ENCODE measurements at regions not wholly inside any gene's neighbourhood (a gene's known extent, or its start where the extent isn't known, plus 50 kb on each side); places are given as distances from the start of the nearest gene placed in this dataset.
A peak's percentile ranks its signal among the peaks of the same experiment; 100 is the strongest.

DNA sequence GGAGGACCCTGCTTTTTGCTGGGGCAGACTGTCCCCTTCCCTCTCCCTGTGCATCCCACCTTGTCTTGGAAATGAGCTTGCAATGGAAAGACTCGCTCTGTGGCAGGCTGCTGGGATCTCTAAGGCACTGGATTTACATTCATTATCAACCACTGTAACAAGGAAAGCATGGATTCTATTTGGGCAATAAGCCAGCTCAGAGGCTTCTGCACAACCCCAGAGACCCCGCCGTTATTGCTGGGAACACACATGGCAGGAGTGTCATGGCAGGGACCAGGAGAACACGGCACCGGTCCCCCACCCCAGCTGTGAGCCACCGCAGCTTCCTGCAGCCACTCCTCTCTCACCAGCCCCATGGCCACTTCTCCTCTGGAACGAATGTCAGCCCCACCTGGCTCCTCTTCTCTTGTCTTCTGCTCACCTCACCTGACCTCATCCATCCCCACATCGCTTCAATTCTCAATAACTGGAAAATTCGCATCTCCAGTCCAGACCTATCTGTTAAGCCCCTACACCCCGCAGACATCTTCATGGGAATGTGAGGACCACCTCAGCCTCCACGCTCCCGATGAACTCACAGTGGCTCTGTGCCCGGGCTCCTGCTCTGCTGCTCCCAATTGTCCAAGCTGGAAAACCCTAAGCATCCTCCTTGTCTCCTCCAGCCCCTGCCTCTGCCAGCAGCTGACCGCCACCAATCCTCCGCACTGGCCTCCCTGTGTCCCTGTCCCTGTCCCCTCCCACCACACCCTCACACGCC lies 181.5 kb downstream of the USP12 start:
- no peak for DNase-seq

DNA sequence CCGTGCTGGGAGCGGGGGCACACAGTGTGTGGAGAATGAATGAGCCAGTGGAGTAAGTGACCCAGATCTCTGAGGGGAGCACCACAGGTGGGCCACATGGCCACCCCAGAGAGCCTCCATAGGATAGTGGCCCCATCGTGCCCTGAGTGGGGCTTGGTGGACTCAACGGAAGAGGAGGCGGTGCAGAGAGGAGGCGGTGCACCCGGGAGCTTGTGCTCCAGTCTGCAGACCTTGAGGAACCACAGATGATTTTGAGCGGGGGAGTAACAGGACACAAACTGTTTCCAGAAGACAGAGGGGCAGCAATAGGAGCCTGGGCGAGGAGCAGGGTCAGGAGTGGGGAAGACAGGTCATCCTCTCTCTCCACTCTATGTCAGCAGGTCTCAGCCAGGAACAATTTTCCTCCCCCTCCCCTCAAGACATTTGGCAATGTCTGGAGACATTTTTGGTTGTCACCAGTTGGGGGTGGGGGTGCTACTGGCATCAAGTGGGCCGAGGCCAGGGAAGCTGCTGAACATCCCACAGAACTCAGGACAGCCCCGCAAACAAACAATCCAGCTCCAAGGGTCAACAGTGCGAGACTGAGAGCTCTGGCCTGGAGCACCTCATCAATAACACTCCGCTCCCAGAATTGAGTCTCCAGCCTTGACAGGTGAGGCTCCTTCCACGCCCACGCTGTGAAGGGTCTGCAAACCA lies 182.2 kb downstream of the USP12 start:
- DNase-seq, result no peak

DNA sequence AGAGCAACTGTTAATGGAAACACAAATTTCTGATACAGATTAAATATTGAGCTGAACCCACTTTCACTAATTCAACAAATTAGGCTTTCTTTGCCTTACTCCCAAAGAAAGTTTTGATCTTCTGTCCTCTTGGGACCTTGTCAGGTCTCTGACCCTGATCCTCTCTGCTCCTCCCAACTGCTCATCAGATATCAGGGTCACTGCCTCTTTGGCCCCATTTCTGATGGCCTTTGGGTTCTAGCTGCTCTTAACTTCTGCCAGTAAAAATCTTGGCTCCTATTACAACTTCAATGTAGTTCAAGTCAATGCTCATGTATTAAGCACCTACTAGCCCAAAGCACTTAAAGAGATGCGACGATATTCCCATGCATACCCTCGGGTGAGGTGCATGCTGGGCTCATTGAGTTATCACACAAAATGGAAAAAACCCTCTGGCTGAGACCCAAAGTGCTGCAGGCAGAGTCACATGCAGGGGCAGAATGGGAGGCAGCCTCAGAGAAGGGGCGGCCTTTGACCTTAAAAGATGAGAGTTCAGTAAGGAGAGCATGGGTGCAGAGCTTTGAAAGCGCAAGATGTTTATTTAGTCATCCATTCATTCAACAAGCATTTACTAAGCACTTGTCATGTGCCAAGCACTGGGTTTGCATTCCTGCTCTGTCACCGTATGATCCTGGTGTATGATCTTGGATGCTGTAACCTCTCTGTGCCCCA lies 183.4 kb downstream of the USP12 start:
- no peak for DNase-seq

DNA sequence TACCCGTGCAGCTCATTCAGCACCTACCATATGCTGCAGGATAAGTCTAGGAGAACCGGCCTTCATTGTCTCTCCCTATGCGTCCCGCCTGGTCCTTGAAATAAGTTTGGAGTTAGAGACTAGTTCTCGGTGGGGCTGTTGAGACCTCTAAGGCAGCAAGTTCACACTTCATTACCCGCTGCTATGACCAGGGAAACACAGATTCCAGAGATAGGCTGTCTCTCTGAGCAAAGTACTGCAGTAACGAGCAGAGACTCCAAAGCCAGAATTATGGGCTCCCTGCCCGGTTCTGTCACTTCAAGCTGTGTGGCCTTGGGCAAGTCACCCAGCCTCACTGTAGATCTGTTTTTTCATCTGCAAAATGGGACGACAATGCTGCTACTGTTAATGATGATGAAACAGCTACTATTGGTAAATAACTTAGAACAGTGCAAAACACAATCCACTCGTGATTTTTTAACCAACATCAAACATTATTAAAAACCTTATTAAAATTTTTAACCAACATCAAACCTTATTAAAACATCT lies 184.1 kb downstream of the USP12 start:
- DNase-seq, result no peak

DNA sequence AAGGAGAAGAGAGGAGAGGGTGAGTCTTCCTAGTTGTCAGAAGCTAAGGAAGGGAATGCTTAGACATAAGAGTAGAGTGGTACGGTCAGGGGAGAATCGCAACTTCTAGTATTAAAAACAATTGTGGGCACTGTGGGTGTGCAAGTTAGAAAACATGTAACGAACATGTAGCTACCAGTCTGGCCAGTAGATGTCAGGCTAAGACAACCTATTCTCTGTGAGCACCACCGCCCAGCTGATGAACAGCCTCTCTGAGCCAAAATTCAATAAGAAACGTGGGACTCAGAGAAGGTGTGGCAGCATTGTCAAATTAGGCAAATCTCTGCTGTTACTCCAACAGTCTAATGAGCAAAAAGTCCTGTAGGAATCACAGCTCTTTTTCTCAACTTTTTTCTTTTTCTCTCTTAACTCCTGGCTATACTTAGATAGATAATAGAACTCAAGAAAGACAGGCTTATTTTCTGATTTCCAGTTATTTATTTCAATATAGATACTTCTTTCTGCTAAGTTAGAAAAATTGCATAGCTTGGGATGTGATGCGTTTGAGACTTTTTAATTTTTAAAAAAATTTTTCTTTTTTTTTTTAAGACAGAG lies 186.2 kb downstream of the USP12 start:
- DNase-seq, result peak in 49 of 56 donors; percentile 3 to 87 (median 53)

DNA sequence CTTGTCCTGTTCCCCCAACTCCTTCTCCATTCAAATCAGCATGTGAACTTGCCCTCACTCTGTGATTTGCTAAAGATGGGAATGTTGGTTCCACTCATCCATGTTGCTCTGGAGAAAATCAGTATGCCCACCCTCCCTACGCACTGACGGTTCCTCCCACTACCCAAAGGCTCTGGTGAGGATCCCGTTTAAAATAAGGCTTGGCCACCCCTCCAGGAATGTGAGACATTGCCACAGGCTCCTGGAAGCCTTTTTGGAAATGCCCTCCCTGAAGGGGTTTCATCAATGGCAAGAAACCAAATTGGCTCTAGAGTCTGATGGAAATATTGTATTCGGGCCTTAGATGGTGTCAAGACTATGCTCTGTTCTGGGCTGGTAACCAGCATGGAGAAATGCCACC lies 187.3 kb downstream of the USP12 start:
- DNase-seq, result no peak

DNA sequence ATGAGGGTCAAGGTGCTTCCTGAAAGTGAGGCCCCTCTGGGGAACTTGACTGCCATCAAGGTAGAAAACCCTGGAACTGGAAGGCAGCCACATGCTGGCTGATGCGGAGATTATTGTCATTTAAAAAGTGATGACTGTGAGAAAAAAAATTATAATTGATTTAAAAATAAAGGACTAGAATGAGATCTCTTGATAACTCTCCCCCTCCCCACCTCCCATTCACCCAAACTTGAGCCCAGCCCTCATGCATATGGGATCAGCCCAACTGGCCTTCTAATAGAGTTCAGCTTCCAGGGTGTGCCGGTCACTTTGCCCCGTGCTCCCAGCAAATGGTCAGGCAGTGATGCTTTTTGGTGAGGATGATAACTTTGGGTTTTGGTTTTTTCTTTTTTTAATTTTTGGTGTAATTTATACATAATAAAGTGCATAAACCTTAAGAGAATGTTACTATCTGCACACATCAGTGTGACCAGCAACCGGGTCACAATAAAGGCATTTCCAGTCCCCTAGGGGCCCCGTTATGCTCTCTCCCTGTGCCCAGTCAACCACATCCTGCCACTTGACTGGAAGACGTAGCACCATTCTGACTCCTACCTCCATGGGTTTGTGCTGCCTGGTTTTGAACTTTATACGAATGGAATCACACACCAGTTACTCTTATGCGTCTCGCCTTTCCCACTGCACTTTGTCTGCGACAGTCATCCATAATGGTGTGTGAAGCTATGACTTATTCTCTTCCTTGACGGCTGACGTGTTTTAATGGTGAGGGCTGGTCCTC lies 187.9 kb downstream of the USP12 start:
- no peak for DNase-seq

DNA sequence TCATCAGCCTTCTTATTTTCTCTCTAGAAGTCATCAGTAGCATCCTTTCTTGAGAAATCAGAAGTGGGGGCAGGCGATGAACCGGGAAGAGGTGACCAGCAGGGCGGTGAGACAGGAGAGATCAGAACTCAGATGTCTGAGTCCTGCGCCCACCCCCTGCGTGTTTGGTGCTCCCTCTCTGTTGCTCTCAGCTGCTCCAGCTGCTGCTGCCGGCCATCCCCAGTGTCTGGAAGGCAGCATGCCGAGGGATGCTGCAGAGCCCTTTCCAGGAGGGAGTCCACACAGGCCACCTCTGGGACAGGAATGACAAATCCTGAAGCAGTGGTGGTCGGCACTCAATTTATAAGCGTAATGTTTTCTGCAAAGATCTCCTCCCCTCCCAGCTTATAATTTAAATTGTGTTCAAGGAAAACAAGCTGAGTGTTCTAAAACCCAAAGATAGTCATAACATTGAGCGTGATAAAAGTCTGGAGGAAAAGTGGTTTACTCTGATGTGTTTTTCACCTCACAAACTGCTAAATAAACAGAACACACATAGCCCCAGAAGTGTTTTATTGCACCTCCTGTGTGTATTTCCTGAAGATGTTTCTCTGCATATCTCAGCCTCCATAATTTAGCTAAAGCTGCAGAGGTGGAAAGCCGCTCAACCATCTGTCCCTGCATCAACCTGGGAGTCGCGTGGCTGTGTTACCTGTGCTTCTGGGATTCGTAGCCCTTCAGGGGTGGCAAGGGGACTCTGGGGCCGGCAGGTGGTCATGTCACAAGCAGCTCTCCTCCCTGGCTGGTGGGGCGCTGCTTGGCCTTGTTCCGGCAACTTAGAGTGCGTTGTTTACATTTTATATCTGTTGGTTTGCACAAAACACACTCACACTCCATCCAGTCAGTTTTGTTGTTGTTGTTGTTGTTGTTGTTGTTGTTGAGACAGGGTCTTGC lies 191.2 kb downstream of the USP12 start:
- DNase-seq, result no peak

DNA sequence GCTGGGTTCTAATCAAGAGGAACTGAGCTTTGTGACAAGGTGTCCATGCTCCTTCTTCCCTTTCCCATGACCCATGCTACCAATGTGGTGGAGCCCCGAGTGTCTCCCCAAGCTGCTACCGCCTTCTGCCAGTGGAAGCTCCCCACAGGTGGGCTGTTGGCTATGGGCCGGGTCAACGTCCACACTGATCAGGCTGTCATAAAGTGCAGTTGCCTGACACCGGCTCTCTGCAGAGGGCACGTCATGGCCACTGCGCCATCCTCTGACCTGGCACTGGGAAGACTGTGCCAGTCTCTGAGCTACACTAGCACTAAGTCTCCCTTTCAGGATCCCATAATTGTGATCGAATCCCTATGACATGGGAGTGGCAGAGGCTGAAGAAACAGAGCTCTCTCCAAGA lies 192.3 kb downstream of the USP12 start:
- DNase-seq, result no peak

DNA sequence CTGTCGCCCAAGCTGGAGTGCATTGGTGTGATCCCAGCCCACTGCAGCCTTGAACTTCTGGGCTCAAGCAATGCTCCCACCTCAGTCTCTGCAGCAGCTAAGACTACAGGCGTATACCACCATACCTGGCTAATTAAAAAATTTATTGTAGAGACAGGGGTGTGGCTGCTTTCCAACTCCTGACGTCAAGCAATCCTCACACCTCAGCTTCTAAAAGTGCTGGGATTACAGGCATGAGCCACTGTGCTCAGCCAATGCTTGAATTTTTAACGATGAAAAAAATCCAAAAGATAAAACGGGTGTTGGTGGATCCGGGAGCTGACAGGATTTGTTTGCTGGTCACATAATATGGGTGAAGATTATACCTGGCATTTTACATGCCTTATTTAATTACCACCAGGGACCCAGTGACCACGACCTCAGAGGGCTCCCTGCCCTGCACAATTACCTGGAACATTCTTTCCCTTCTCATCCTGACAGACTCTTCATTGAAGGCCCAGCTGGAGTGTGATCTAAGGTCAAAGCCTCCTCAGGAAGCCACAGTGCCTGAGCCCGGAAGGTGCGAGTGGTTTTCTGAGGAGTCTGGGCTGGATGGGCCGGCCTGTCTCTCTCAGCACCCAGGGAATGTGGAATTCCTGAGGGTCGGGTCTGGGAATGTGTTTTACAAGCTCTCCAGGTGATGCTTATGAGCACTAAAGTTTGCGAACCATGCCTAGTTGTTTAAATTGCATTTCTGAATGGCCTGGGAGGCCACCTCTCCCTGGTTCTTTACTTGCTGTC lies 193.3 kb downstream of the USP12 start:
- no peak for DNase-seq

DNA sequence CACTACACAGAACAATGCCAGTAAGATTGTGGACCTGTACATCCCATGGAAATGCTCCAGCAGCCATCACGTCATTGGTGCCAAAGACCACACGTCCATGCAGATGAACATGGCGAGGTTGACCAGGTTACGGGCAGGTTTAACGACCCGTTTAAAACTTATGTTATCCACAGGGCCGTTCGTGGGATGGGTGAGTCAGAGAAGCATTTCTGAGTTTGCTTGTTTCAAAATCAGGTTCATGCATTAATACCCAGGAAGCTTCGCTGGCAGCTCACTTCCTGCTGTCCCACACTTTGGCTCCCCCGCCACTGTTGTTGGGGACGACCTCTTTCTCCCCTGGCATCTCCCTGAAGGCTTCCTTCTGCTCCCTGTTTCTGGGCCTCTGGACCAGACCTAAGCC lies 194.1 kb downstream of the USP12 start:
- DNase-seq, result no peak

DNA sequence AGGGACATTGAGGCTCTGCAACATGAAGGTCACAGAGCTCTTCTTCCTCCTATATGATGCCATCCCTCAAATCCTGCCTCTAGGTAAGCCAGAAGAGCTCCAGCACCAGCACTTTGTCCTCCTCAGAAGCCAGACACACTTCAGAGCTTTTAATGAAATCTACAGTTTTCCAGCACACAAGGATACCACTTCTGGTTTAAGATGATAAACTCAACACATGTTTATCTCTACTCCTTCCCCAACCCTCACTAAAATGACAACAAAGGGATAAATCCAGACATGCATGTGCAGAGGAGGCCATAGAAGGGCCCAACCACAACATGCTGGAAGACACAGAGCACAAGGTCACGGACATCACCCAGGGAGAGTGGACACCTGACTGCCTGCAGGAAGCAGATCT lies 195.3 kb downstream of the USP12 start:
- DNase-seq, result no peak

DNA sequence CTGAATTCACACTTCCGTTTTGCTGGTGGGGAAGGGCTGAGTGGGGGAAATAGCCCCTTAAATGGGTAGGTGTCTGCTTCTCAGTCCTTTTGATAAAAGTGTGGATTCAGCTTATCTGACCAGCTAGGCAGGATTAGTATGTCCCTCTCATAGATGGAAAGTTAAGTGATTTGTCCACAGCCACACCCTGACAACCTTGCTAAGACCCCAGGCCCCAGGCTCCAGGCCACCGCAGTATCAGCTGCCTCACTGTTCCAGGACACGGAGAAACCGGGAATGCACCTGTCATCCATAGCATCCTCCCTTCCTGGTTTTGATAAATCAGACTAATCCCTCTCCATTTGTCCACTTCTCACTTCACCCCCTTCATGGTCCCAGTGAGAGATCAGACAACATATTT lies 197.7 kb downstream of the USP12 start:
- no peak for DNase-seq

DNA sequence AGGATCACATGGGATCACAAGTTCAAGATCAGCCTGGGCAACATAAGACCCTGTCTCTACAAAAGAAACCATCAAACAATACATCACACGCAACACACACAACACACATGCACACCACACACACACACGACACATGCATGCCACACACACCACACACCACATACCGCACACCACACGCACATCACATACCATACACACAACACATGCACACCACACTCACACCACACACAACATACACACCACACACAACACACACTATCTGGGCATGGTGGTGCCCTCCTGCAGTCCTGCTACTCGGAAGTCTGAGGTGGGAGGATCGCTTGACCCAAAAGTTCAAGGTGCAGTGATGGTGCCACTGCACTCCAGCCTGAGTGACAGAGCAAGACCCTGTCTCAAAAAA lies 198.3 kb downstream of the USP12 start:
- no peak for DNase-seq

DNA sequence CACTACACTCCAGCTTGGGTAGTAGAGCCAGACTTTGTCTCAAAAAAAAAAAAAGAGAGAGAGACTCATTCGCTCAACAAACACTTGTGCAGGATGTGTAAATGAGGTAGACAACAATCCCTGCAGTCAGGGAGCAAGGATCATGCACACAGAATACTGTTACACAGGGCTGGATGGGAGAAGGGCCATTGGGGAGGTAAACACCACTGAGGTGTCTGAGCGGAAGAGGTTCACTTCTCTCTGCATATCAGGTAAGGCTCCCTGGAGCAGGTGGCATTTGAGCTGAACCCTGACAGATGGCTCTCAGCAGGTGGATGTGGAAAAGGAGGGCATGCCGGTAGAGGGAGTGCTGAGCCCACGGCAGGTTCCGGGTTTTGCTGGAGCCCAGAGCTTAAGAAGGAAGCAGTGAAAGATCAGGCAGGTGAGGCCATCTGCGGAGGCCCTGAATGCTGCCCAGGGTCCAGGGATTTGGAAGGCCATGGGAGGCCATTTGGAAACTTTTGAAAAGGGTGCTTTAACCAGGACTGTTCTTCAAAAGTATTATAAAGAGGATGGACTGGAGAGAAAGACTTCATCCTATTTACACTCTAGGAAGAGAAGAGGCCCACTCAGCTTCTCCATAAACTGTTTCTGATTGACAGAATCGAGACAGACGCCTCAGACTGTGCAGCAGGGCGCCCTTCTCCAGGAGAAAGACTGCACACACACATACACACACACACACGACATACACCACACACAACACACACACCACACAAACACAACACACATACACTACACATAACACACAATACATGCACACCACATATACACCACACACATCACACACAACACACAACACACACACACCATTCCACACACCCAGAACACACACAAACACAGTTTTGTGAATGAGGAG lies 199.4 kb downstream of the USP12 start:
- peak in 1 of 56 donors; percentile 4 for DNase-seq

DNA sequence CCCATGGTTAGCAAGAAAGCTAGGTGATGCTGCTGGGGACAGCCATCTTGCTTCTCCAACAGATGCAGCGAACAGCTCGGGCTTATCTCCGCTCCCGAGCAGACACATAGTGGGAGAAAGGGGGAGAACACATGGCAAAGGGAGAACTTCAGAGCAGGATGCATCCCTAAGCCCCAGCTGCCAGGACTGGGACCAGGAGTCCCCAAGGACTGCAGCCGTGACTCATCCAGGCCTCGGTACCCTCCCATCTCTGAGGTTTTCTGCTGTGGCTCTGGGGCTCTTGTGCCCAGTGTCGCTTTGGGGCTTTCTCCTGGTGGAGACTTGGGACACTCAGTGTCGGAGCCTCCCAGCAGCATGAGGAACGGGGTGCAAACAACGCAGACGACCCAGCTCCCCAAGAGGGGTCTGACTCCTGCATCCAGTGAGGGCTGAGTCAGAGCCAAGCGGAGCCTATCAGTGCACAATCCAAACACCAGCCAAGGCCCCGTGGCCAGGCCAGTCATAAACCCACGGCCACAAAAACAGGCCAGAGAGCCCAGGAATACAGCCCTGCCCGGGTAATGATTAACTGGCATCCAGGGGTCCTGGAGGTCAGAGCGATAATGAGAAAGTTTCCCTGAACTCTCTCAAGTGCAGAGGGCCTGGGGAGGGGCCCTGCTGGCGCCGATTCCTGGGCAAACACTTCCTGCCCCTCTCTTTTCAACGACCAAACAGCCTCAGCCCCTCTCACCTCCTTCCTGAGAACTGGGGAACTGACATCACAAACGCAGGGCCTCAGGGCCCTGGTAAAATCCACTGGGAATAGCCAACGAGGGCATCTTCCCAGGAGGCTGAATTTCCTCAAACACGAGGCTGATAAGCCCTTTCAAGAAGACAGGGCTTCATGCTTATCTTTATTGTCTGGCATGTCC lies 202.9 kb downstream of the USP12 start:
- DNase-seq, result no peak

Data from nucleus accumbens (tissue), 56 donors.